ENCODE measurements at regions not wholly inside any gene's neighbourhood (a gene's known extent, or its start where the extent isn't known, plus 50 kb on each side); places are given as distances from the start of the nearest gene placed in this dataset.
A peak's percentile ranks its signal among the peaks of the same experiment; 100 is the strongest.
"Not testable (repeated sequence)": the region's sequence is repeated elsewhere in the genome, so short reads cannot be mapped to it uniquely, and the experiment has no call there.

GRCh38 chr1:68889471-68889870 is 392.6 kb upstream of the DEPDC1 start:
- DNase-seq = no peak

- no peak for DNase-seq
These were observed 393.9 kb upstream of the DEPDC1 start for GRCh38 chr1:68890736-68891135.

- DNase-seq = no peak
These were observed 407.6 kb upstream of the DEPDC1 start for GRCh38 chr1:68904477-68904876.

- no peak for DNase-seq
These were observed 409.5 kb upstream of the DEPDC1 start for GRCh38 chr1:68906431-68906830.

- no peak for DNase-seq
These were observed 410.6 kb upstream of the DEPDC1 start for GRCh38 chr1:68907491-68907890.

GRCh38 chr1:68908316-68908715 is 411.4 kb upstream of the DEPDC1 start:
- peak; percentile 65 for DNase-seq

GRCh38 chr1:68916221-68916902 is 419.5 kb upstream of the DEPDC1 start:
- no peak for DNase-seq

GRCh38 chr1:68917456-68917855 is 420.6 kb upstream of the DEPDC1 start:
- no peak for DNase-seq

GRCh38 chr1:68918563-68918962 is 421.7 kb upstream of the DEPDC1 start:
- DNase-seq = no peak

GRCh38 chr1:68919075-68919474 is 422.2 kb upstream of the DEPDC1 start:
- no peak for DNase-seq

GRCh38 chr1:68923475-68924088 is 426.7 kb upstream of the DEPDC1 start:
- not testable (repeated sequence) for DNase-seq

- no peak for DNase-seq
These were observed 433.2 kb upstream of the DEPDC1 start for GRCh38 chr1:68930101-68930500.

GRCh38 chr1:68936530-68936929 is 439.6 kb upstream of the DEPDC1 start:
- DNase-seq = no peak

GRCh38 chr1:68938051-68938666 is 441.3 kb upstream of the DEPDC1 start:
- no peak for DNase-seq

GRCh38 chr1:68950036-68950435 is 453.2 kb upstream of the DEPDC1 start:
- no peak for DNase-seq

GRCh38 chr1:68953311-68953710 is 456.4 kb upstream of the DEPDC1 start:
- no peak for DNase-seq

GRCh38 chr1:68954841-68955240 is 458.0 kb upstream of the DEPDC1 start:
- DNase-seq = peak; percentile 32

- peak; percentile 22 for DNase-seq
These were observed 458.5 kb upstream of the DEPDC1 start for GRCh38 chr1:68955424-68955823.

GRCh38 chr1:68958958-68959357 is 462.1 kb upstream of the DEPDC1 start:
- no peak for DNase-seq

- no peak for DNase-seq
These were observed 462.7 kb upstream of the DEPDC1 start for GRCh38 chr1:68959461-68960030.

- no peak for DNase-seq
These were observed 464.3 kb upstream of the DEPDC1 start for GRCh38 chr1:68961143-68961542.

GRCh38 chr1:68963353-68963752 is 466.5 kb upstream of the DEPDC1 start:
- no peak for DNase-seq

GRCh38 chr1:68969441-68969840 is 472.6 kb upstream of the DEPDC1 start:
- no peak for DNase-seq

- DNase-seq = no peak
These were observed 473.7 kb upstream of the DEPDC1 start for GRCh38 chr1:68970571-68970970.
